NCI-H226 (cell line): ENCODE measurements at regions not wholly inside any gene's neighbourhood (a gene's known extent, or its start where the extent isn't known, plus 50 kb on each side); places are given as distances from the start of the nearest gene placed in this dataset.

Experiments used
- DNase-seq: peaks from one replicate; pipeline ENCODE4 v3.0.0-alpha.2; 2015

- DNase-seq = peak; percentile 12
Observed at GRCh38 chr3:182083112-182083511, 371.4 kb downstream of the SOX2 start.

GRCh38 chr3:182092662-182093262 lies 381.0 kb downstream of the SOX2 start:
- no peak for DNase-seq

GRCh38 chr3:182094321-182094720 lies 382.6 kb downstream of the SOX2 start:
- DNase-seq = no peak

GRCh38 chr3:182104881-182105280 lies 393.2 kb downstream of the SOX2 start:
- DNase-seq = no peak

- peak; percentile 22 for DNase-seq
Observed at GRCh38 chr3:182105875-182106274, 394.1 kb downstream of the SOX2 start.

- no peak for DNase-seq
Observed at GRCh38 chr3:182108371-182108770, 396.6 kb downstream of the SOX2 start.

GRCh38 chr3:182111967-182112366 lies 400.2 kb downstream of the SOX2 start:
- DNase-seq = no peak

- no peak for DNase-seq
Observed at GRCh38 chr3:182115328-182116015, 403.7 kb downstream of the SOX2 start.

- DNase-seq = peak; percentile 72
Observed at GRCh38 chr3:182116386-182116785, 404.7 kb downstream of the SOX2 start.

- no peak for DNase-seq
Observed at GRCh38 chr3:182117131-182117530, 405.4 kb downstream of the SOX2 start.

GRCh38 chr3:182117583-182117982 lies 405.9 kb downstream of the SOX2 start:
- peak; percentile 4 for DNase-seq

- DNase-seq = peak; percentile 78
Observed at GRCh38 chr3:182118066-182118465, 406.3 kb downstream of the SOX2 start.

GRCh38 chr3:182121401-182121800 lies 409.7 kb downstream of the SOX2 start:
- DNase-seq = no peak

- DNase-seq = no peak
Observed at GRCh38 chr3:182122779-182123178, 411.1 kb downstream of the SOX2 start.

- DNase-seq = no peak
Observed at GRCh38 chr3:182124187-182124586, 412.5 kb downstream of the SOX2 start.

GRCh38 chr3:182124716-182125115 lies 413.0 kb downstream of the SOX2 start:
- DNase-seq = no peak

- no peak for DNase-seq
Observed at GRCh38 chr3:182129740-182130139, 418.0 kb downstream of the SOX2 start.

GRCh38 chr3:182133752-182134151 lies 422.0 kb downstream of the SOX2 start:
- no peak for DNase-seq

- DNase-seq = no peak
Observed at GRCh38 chr3:182135056-182135455, 423.3 kb downstream of the SOX2 start.

- DNase-seq = no peak
Observed at GRCh38 chr3:182136008-182136910, 424.5 kb downstream of the SOX2 start.

- DNase-seq = no peak
Observed at GRCh38 chr3:182138393-182138792, 426.7 kb downstream of the SOX2 start.

- no peak for DNase-seq
Observed at GRCh38 chr3:182139627-182140357, 428.1 kb downstream of the SOX2 start.

GRCh38 chr3:182142928-182143327 lies 431.2 kb downstream of the SOX2 start:
- DNase-seq = no peak
